A549 (cell line): ENCODE measurements at regions not wholly inside any gene's neighbourhood (a gene's known extent, or its start where the extent isn't known, plus 50 kb on each side); places are given as distances from the start of the nearest gene placed in this dataset.
"Not testable (repeated sequence)": the region's sequence is repeated elsewhere in the genome, so short reads cannot be mapped to it uniquely, and the experiment has no call there.

ENCODE experiments used
- ATAC-seq, 2 experiments: fragments of 200-7000 bp in 1 of 2; fragments of >200 bp in 1 of 2; cut with Nextera tagmentation in 1 of 2; cut with Tn5 transposase in 1 of 2; 3 replicates each; pipeline versions ENCODE4 v1.8.0 to v1.9.1; 2018 to 2020; ENCODE audit warnings: mild to moderate bottlenecking in 1 of 2, moderate library complexity in 1 of 2
- CTCF ChIA-PET: fragments of 300-600 bp; sonication (Branson Sonifier 250); formaldehyde crosslinking; extraction: SDS; loops from one replicate; lab custom pipeline; 2021; ENCODE audit warnings: antibody characterized with exemption, inconsistent platforms; lab: Yijun Ruan, JAX
- POLR2A ChIA-PET: fragments of 350-600 bp; formaldehyde crosslinking; extraction: SDS; loops from one replicate; lab custom pipeline; 2021; ENCODE audit warnings: antibody characterized with exemption, inconsistent platforms; lab: Yijun Ruan, JAX
- DNase-seq, 2 experiments: peaks; one replicate each; pipeline versions ENCODE4 v3.0.0 to v3.0.0-alpha.2; 2011 to 2016; ENCODE audit warnings: low read depth in 1 of 2, low spot score in 1 of 2
- FAIRE-seq: peaks from 2 replicates; lab custom pipeline; 2011; peaks lifted over from hg19 to GRCh38; lab: Jason Lieb, UNC
- H3K27ac ChIP-seq, 2 experiments: fragments of >200 bp; sonication (Bioruptor Twin); formaldehyde crosslinking; 3 replicates each; pipeline ENCODE4 v1.5.1; 2016 to 2017
- H3K4me1 ChIP-seq: fragments of >200 bp; sonication (Bioruptor Twin); formaldehyde crosslinking; 3 replicates; pipeline ENCODE4 v1.6.1; 2016
- H3K4me2 ChIP-seq: fragments of >200 bp; sonication (Bioruptor Twin); formaldehyde crosslinking; 3 replicates; pipeline ENCODE4 v1.6.1; 2016
- H3K4me3 ChIP-seq: fragments of >200 bp; sonication (Bioruptor Twin); formaldehyde crosslinking; 3 replicates; pipeline ENCODE4 v1.5.1; 2016
- H3K9me3 ChIP-seq: fragments of >200 bp; sonication (Bioruptor Twin); formaldehyde crosslinking; 3 replicates; pipeline ENCODE4 v1.6.1; 2016
- CBX2 ChIP-seq: fragments of 200-600 bp; sonication (generic); IDR thresholded peaks from 2 replicates; pipeline ENCODE4 v1.6.1; 2016; ENCODE audit warnings: low read depth, mild to moderate bottlenecking, borderline replicate concordance
- CHD2 ChIP-seq: fragments of 150-350 bp; IDR thresholded peaks from 2 replicates; pipeline ENCODE4 v1.6.1; 2014; ENCODE audit warnings: low read length; ENCODE audit not compliant: partially characterized antibody
- EHF ChIP-seq: fragments of 250-450 bp; sonication (Bioruptor Pico); IDR thresholded peaks from 2 replicates; pipeline ENCODE4 v1.5.0; 2020; ENCODE audit warnings: mild to moderate bottlenecking
- ESRRA ChIP-seq: fragments of 150-350 bp; IDR thresholded peaks from 2 replicates; pipeline ENCODE4 v1.6.1; 2014; ENCODE audit warnings: mild to moderate bottlenecking, low read length, borderline replicate concordance
- FOSB ChIP-seq: fragments of 250-450 bp; sonication (Bioruptor Pico); IDR thresholded peaks from 2 replicates; pipeline ENCODE4 v1.5.0; 2020; ENCODE audit warnings: mild to moderate bottlenecking, moderate library complexity
- FOSL2 ChIP-seq, 2 experiments: fragments of 450-650 bp in 1 of 2; fragments of >200 bp in 1 of 2; sonication (Bioruptor Twin) in 1 of 2; formaldehyde crosslinking; IDR thresholded peaks; 2 replicates each; pipeline versions ENCODE4 v1.5.0 to v1.6.1; 2016 to 2020; ENCODE audit warnings: mild to moderate bottlenecking in 1 of 2, moderate library complexity in 1 of 2
- HES2 ChIP-seq: fragments of >200 bp; sonication (Bioruptor Twin); formaldehyde crosslinking; IDR thresholded peaks from 2 replicates; pipeline ENCODE4 v1.6.1; 2016
- HEYL ChIP-seq: fragments of 250-450 bp; sonication (Bioruptor Pico); IDR thresholded peaks from 2 replicates; pipeline ENCODE4 v1.8.0; 2021; ENCODE audit warnings: mild to moderate bottlenecking, moderate library complexity
- HOXB13 ChIP-seq: fragments of 250-450 bp; sonication (Bioruptor Pico); IDR thresholded peaks from 2 replicates; pipeline ENCODE4 v1.5.0; 2020; ENCODE audit warnings: low read depth, mild to moderate bottlenecking, moderate library complexity
- KDM1A ChIP-seq: fragments of 200-600 bp; sonication (generic); IDR thresholded peaks from 2 replicates; pipeline ENCODE4 v1.6.1; 2016; ENCODE audit warnings: low read depth, mild to moderate bottlenecking
- MAFK ChIP-seq: fragments of 450-650 bp; IDR thresholded peaks from 2 replicates; pipeline ENCODE4 v1.6.1; 2014; ENCODE audit not compliant: partially characterized antibody
- MAX ChIP-seq: IDR thresholded peaks from 2 replicates; pipeline ENCODE4 v1.6.1; 2012
- MYC ChIP-seq: IDR thresholded peaks from 2 replicates; pipeline ENCODE4 v1.6.1; 2012; ENCODE audit warnings: mild to moderate bottlenecking, inconsistent platforms, low read length, improper control_type of control experiment, borderline replicate concordance
- NPAS2 ChIP-seq: fragments of 250-450 bp; sonication (Bioruptor Pico); IDR thresholded peaks from 2 replicates; pipeline ENCODE4 v1.8.0; 2022; ENCODE audit warnings: mild to moderate bottlenecking, moderate library complexity, borderline replicate concordance
- NR3C1 ChIP-seq: fragments of >200 bp; sonication (Bioruptor Twin); formaldehyde crosslinking; IDR thresholded peaks from 3 replicates; pipeline ENCODE4 v1.6.1; 2017
- POLR2AphosphoS2 ChIP-seq: conservative IDR thresholded peaks from 2 replicates; pipeline ENCODE4 v1.6.1; 2012; ENCODE audit warnings: low read length, improper control_type of control experiment, inconsistent platforms
- RCOR1 ChIP-seq: fragments of 150-350 bp; IDR thresholded peaks from 2 replicates; pipeline ENCODE4 v1.6.1; 2014; ENCODE audit warnings: antibody characterized with exemption, low read length, low read depth
- RNF2 ChIP-seq: fragments of 200-600 bp; sonication (generic); IDR thresholded peaks from 2 replicates; pipeline ENCODE4 v1.6.1; 2016; ENCODE audit warnings: low read depth, mild to moderate bottlenecking, antibody characterized with exemption, moderate library complexity, borderline replicate concordance
- ZFP36 ChIP-seq: fragments of 450-650 bp; IDR thresholded peaks from 2 replicates; pipeline ENCODE4 v1.6.1; 2014; ENCODE audit warnings: borderline replicate concordance; ENCODE audit not compliant: partially characterized antibody
- WGBS: methylation state at CpG from one replicate; pipeline ENCODE4 v1.1.6; 2017; ENCODE audit errors: missing lambda C conversion rate; 5-methylcytosine and 5-hydroxymethylcytosine counted together
- TF ChIP-seq, protein P1 (sequence below): fragments of 450-650 bp; IDR thresholded peaks from 2 replicates; pipeline ENCODE4 v1.6.1; 2014; ENCODE audit warnings: antibody characterized with exemption
- TF ChIP-seq, protein P2 (sequence below): fragments of 150-350 bp; IDR thresholded peaks from 2 replicates; pipeline ENCODE4 v1.6.1; 2014; ENCODE audit warnings: low read depth, mild to moderate bottlenecking, low read length
- TF ChIP-seq, protein P3 (sequence below): fragments of 200-600 bp; sonication (generic); IDR thresholded peaks from 2 replicates; pipeline ENCODE4 v1.6.1; 2016; ENCODE audit warnings: antibody characterized with exemption, mild to moderate bottlenecking, moderate library complexity
- TF ChIP-seq, protein P4 (sequence below): fragments of >200 bp; sonication (Bioruptor Twin); formaldehyde crosslinking; IDR thresholded peaks from 3 replicates; pipeline ENCODE4 v1.6.1; 2016

- TF ChIP-seq HOXB13 (CRISPR knock-in tag) (no peak), MAX (no peak), RNF2 (no peak), RCOR1 (no peak)
- TF ChIP-seq, protein P1, sequence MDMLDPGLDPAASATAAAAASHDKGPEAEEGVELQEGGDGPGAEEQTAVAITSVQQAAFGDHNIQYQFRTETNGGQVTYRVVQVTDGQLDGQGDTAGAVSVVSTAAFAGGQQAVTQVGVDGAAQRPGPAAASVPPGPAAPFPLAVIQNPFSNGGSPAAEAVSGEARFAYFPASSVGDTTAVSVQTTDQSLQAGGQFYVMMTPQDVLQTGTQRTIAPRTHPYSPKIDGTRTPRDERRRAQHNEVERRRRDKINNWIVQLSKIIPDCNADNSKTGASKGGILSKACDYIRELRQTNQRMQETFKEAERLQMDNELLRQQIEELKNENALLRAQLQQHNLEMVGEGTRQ: no peak
These were observed 1609.0 kb upstream of the AGA start (continued) for GRCh38 chr4:179051206-179051605.

- FAIRE-seq (no peak), ATAC-seq (no peak), DNase-seq (no peak)
- Histone ChIP-seq H3K27ac (no peak overlapping the region), H3K4me2 (no peak overlapping the region), H3K9me3 (no peaks in the 10 kb centered on the region), H3K4me1 (no peaks in the 10 kb centered on the region), H3K4me3 (no peak overlapping the region)
- ChIA-PET POLR2A (no interaction called here), CTCF (no interaction called here)
- WGBS: 33% methylated on average over 2 of the region's 3 CpGs
- no peak for TF ChIP-seq HEYL (CRISPR knock-in tag)
- TF ChIP-seq POLR2AphosphoS2: no peak
- TF ChIP-seq CBX2: no peak
- TF ChIP-seq NPAS2 (CRISPR knock-in tag): no peak
- no peak for TF ChIP-seq CHD2
These were observed 1617.2 kb upstream of the AGA start for GRCh38 chr4:179059396-179059795.

- WGBS: 21% methylated on average over 11 of the region's 12 CpGs
- POLR2A ChIA-PET, H3K9me3 ChIP-seq, H3K4me1 ChIP-seq, H3K4me2 ChIP-seq, H3K27ac ChIP-seq, ATAC-seq, FAIRE-seq, CTCF ChIA-PET, H3K4me3 ChIP-seq, DNase-seq: not testable (repeated sequence)
These were observed 1624.0 kb upstream of the AGA start for GRCh38 chr4:179066254-179066653.

DNA sequence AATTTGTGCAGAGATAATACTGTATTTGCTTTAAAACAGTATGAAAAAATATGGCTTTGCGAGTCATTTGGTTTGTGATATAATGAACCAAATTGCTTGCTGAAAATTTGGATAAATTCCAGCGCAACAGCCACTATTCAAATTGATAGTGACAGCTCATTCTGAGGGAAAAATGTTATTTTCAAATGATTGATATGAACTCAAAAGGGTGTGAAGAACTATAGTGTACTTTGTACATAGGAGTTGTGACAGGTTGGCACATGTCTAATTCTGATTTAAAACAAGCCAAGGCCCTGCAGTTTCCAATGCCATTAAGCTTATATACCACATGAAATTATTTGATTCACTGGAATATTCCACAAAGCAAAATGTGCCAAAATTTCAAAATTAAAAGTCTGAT is 1628.9 kb upstream of the AGA start:
- FAIRE-seq (no peak), ATAC-seq (no peak), DNase-seq (no peak)
- no peaks in the 10 kb centered on the region for H3K4me1 ChIP-seq
- ChIA-PET POLR2A (no interaction called here), CTCF (no interaction called here)
- TF ChIP-seq ZFP36: no peak
- TF ChIP-seq FOSB (CRISPR knock-in tag): no peak
- TF ChIP-seq NR3C1: no peak
- TF ChIP-seq HES2: no peak
- TF ChIP-seq, protein P2, sequence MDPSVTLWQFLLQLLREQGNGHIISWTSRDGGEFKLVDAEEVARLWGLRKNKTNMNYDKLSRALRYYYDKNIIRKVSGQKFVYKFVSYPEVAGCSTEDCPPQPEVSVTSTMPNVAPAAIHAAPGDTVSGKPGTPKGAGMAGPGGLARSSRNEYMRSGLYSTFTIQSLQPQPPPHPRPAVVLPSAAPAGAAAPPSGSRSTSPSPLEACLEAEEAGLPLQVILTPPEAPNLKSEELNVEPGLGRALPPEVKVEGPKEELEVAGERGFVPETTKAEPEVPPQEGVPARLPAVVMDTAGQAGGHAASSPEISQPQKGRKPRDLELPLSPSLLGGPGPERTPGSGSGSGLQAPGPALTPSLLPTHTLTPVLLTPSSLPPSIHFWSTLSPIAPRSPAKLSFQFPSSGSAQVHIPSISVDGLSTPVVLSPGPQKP: no peak
- TF ChIP-seq, protein P3, sequence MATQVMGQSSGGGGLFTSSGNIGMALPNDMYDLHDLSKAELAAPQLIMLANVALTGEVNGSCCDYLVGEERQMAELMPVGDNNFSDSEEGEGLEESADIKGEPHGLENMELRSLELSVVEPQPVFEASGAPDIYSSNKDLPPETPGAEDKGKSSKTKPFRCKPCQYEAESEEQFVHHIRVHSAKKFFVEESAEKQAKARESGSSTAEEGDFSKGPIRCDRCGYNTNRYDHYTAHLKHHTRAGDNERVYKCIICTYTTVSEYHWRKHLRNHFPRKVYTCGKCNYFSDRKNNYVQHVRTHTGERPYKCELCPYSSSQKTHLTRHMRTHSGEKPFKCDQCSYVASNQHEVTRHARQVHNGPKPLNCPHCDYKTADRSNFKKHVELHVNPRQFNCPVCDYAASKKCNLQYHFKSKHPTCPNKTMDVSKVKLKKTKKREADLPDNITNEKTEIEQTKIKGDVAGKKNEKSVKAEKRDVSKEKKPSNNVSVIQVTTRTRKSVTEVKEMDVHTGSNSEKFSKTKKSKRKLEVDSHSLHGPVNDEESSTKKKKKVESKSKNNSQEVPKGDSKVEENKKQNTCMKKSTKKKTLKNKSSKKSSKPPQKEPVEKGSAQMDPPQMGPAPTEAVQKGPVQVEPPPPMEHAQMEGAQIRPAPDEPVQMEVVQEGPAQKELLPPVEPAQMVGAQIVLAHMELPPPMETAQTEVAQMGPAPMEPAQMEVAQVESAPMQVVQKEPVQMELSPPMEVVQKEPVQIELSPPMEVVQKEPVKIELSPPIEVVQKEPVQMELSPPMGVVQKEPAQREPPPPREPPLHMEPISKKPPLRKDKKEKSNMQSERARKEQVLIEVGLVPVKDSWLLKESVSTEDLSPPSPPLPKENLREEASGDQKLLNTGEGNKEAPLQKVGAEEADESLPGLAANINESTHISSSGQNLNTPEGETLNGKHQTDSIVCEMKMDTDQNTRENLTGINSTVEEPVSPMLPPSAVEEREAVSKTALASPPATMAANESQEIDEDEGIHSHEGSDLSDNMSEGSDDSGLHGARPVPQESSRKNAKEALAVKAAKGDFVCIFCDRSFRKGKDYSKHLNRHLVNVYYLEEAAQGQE: no peak
- TF ChIP-seq EHF (CRISPR knock-in tag): no peak
- TF ChIP-seq, protein P4, sequence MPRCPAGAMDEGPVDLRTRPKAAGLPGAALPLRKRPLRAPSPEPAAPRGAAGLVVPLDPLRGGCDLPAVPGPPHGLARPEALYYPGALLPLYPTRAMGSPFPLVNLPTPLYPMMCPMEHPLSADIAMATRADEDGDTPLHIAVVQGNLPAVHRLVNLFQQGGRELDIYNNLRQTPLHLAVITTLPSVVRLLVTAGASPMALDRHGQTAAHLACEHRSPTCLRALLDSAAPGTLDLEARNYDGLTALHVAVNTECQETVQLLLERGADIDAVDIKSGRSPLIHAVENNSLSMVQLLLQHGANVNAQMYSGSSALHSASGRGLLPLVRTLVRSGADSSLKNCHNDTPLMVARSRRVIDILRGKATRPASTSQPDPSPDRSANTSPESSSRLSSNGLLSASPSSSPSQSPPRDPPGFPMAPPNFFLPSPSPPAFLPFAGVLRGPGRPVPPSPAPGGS: no peak
- no peak for TF ChIP-seq FOSL2 (IDR thresholded peaks at IDR 0.05)
- no peak for TF ChIP-seq FOSL2 (CRISPR knock-in tag; IDR thresholded peaks at IDR 0.05)
- no peak for TF ChIP-seq NPAS2 (CRISPR knock-in tag)
- TF ChIP-seq, protein P1: no peak
- TF ChIP-seq ESRRA: no peak
- TF ChIP-seq MAFK: no peak
- TF ChIP-seq KDM1A: no peak
- TF ChIP-seq MYC: no peak
- H3K4me3 ChIP-seq: no peak overlapping the region
- WGBS: 14% methylated on average over 2 of the region's 2 CpGs
- no peak overlapping the region for H3K27ac ChIP-seq
- no peaks in the 10 kb centered on the region for H3K9me3 ChIP-seq
- H3K4me2 ChIP-seq: no peak overlapping the region
